ENCODE measurements at regions not wholly inside any gene's neighbourhood (a gene's known extent, or its start where the extent isn't known, plus 50 kb on each side); places are given as distances from the start of the nearest gene placed in this dataset.

- Histone ChIP-seq H3K4me3 (no peak overlapping the region), H3K27ac (ENCODE audit: extremely low read depth, low read depth, low read length) (no peak overlapping the region), H3K9ac (ENCODE audit: insufficient read depth in 1 of 2, low read depth in 2 of 2, low read length in 2 of 2) (no peak overlapping the region), H3K9me3 (replicated peaks; ENCODE audit: control insufficient read depth, insufficient read depth, low read depth, low read length) (no peaks in the 10 kb centered on the region), H2AFZ (ENCODE audit: low read depth, low read length) (no peak overlapping the region), H4K20me1 (replicated peaks; ENCODE audit: control insufficient read depth, insufficient read depth, low read length) (no peaks in the 10 kb centered on the region), H3K4me2 (ENCODE audit: insufficient read depth, low read length) (no peak overlapping the region; the same call in 1 of the 2 replicates), H3K79me2 (ENCODE audit: control insufficient read depth, insufficient read depth, low read length) (no peaks in the 10 kb centered on the region), H3K36me3 (ENCODE audit: control insufficient read depth, insufficient read depth, low read length) (no peaks in the 10 kb centered on the region), H3K4me1 (replicated peaks in 1 of 2; ENCODE audit: control insufficient read depth in 2 of 2, insufficient read depth in 2 of 2, low read length in 2 of 2) (no peaks in the 10 kb centered on the region; a peak in 1 of 5 replicates), H3K27me3 (ENCODE audit: control insufficient read depth in 2 of 2, insufficient read depth in 2 of 2, low read length in 2 of 2) (peaks cover 0 to 4% of the 10 kb centered on the region in 2 experiments; a peak in 2 of 5 replicates), H3K9me1 (ENCODE audit: control insufficient read depth, insufficient read depth, low read length) (no peaks in the 10 kb centered on the region)
- intact Hi-C loops (cut with micrococcal nuclease) (no loop called here), in situ Hi-C loops (cut with MboI) (loop anchor here (5.0 to 10.0 kb wide), 2 partner anchors 82 to 825 kb away; no protein-coding TSS in a partner anchor)
- WGBS (ENCODE audit: insufficient coverage, low coverage, missing lambda C conversion rate): 7% methylated on average over 2 of the region's 2 CpGs
- DNase-seq (ENCODE audit: extremely low read depth in 1 of 4, low spot score in 3 of 4): no peak
- FAIRE-seq: no peak
- TF ChIP-seq BDP1 (IDR thresholded peaks at IDR 0.05; ENCODE audit: insufficient read depth, insufficient read length) (no peak), HLTF (IDR thresholded peaks at IDR 0.05) (no peak), ZNF77 (CRISPR knock-in tag; IDR thresholded peaks at IDR 0.05) (no peak), FOXM1 (IDR thresholded peaks at IDR 0.05; ENCODE audit: low read depth) (no peak), FOXM1 (CRISPR knock-in tag; IDR thresholded peaks at IDR 0.05; ENCODE audit: low read depth) (no peak), RFX1 (IDR thresholded peaks at IDR 0.05) (no peak), CC2D1A (IDR thresholded peaks at IDR 0.05) (no peak), E2F3 (CRISPR knock-in tag; IDR thresholded peaks at IDR 0.05) (no peak), MYBL2 (IDR thresholded peaks at IDR 0.05; ENCODE audit: low read depth) (no peak), MYBL2 (CRISPR knock-in tag; IDR thresholded peaks at IDR 0.05; ENCODE audit: borderline replicate concordance) (no peak), MXI1 (IDR thresholded peaks at IDR 0.05; ENCODE audit: low read depth, low read length) (no peak), BRD4 (IDR thresholded peaks at IDR 0.05) (no peak), NFYB (IDR thresholded peaks at IDR 0.05; ENCODE audit: extremely low read depth, insufficient read length) (no peak), ZBTB2 (IDR thresholded peaks at IDR 0.05) (no peak), ZNF3 (CRISPR knock-in tag; IDR thresholded peaks at IDR 0.05) (no peak), EP400 (IDR thresholded peaks at IDR 0.05) (no peak), CREB1 (IDR thresholded peaks at IDR 0.05) (no peak), CREB1 (CRISPR knock-in tag; IDR thresholded peaks at IDR 0.05) (no peak), ZMIZ1 (IDR thresholded peaks at IDR 0.05; ENCODE audit: low read depth in 2 of 2, low read length in 2 of 2) (no peak), ZNF384 (IDR thresholded peaks at IDR 0.05; ENCODE audit: low read depth, low read length) (no peak), ZC3H11A (IDR thresholded peaks at IDR 0.05; ENCODE audit: low read depth, low read length) (no peak)
- ChIA-PET CTCF (ENCODE audit: low intra/inter-chr PET ratio) (no interaction called here), POLR2A (interaction anchor here (1.0 kb wide), 1 partner anchor 60 kb away, joined by 3 read pairs; no protein-coding TSS in a partner anchor)
- BruUV-seq (replicated peaks): no TSS peak
- ATAC-seq: no peak
Measured at GRCh38 chr1:84749427-84749826, 59.2 kb upstream of the SSX2IP start.

Measured in K562 (cell line).